ENCODE measurements at regions not wholly inside any gene's neighbourhood (a gene's known extent, or its start where the extent isn't known, plus 50 kb on each side); places are given as distances from the start of the nearest gene placed in this dataset.

- Histone ChIP-seq H3K4me1 (ENCODE audit: control insufficient read depth, insufficient read depth, low read length) (peaks cover 13% of the 10 kb centered on the region), H3K9me3 (ENCODE audit: control insufficient read depth, insufficient read depth, low read length) (no peaks in the 10 kb centered on the region), H3K27me3 (ENCODE audit: control insufficient read depth, insufficient read depth, low read length) (no peaks in the 10 kb centered on the region), H3K27ac (ENCODE audit: low read depth, low read length) (no peak overlapping the region), H3K36me3 (ENCODE audit: control insufficient read depth, insufficient read depth, low read length) (no peaks in the 10 kb centered on the region), H3K9ac (ENCODE audit: low read depth, low read length) (no peak overlapping the region), H3K4me3 (ENCODE audit: low read depth, low read length) (no peak overlapping the region)
Measured at GRCh38 chr18:76569644-76570419, 74.8 kb upstream of the ZNF516 start.

GRCh38 chr18:76568731-76569130, 73.7 kb upstream of the ZNF516 start:
- no peak overlapping the region for H3K9ac ChIP-seq (ENCODE audit: low read depth, low read length)
- peaks cover 17% of the 10 kb centered on the region for H3K4me1 ChIP-seq (ENCODE audit: control insufficient read depth, insufficient read depth, low read length)
- H3K36me3 ChIP-seq (ENCODE audit: control insufficient read depth, insufficient read depth, low read length) = no peaks in the 10 kb centered on the region
- no peaks in the 10 kb centered on the region for H3K27me3 ChIP-seq (ENCODE audit: control insufficient read depth, insufficient read depth, low read length)
- H3K9me3 ChIP-seq (ENCODE audit: control insufficient read depth, insufficient read depth, low read length) = no peaks in the 10 kb centered on the region
- no peak overlapping the region for H3K27ac ChIP-seq (ENCODE audit: low read depth, low read length)
- no peak overlapping the region for H3K4me3 ChIP-seq (ENCODE audit: low read depth, low read length)

- Histone ChIP-seq H3K9ac (ENCODE audit: low read depth, low read length) (no peak overlapping the region), H3K4me3 (ENCODE audit: low read depth, low read length) (no peak overlapping the region), H3K4me1 (ENCODE audit: control insufficient read depth, insufficient read depth, low read length) (peaks cover 17% of the 10 kb centered on the region), H3K9me3 (ENCODE audit: control insufficient read depth, insufficient read depth, low read length) (no peaks in the 10 kb centered on the region), H3K27ac (ENCODE audit: low read depth, low read length) (no peak overlapping the region), H3K27me3 (ENCODE audit: control insufficient read depth, insufficient read depth, low read length) (no peaks in the 10 kb centered on the region), H3K36me3 (ENCODE audit: control insufficient read depth, insufficient read depth, low read length) (no peaks in the 10 kb centered on the region)
Measured at GRCh38 chr18:76567835-76568445, 72.9 kb upstream of the ZNF516 start.

- no peak overlapping the region for H3K4me3 ChIP-seq (ENCODE audit: low read depth, low read length)
- no peaks in the 10 kb centered on the region for H3K36me3 ChIP-seq (ENCODE audit: control insufficient read depth, insufficient read depth, low read length)
- H3K9ac ChIP-seq (ENCODE audit: low read depth, low read length) = no peak overlapping the region
- no peaks in the 10 kb centered on the region for H3K27me3 ChIP-seq (ENCODE audit: control insufficient read depth, insufficient read depth, low read length)
- peaks cover 17% of the 10 kb centered on the region for H3K4me1 ChIP-seq (ENCODE audit: control insufficient read depth, insufficient read depth, low read length)
- no peaks in the 10 kb centered on the region for H3K9me3 ChIP-seq (ENCODE audit: control insufficient read depth, insufficient read depth, low read length)
- H3K27ac ChIP-seq (ENCODE audit: low read depth, low read length) = no peak overlapping the region
Measured at GRCh38 chr18:76566987-76567386, 71.9 kb upstream of the ZNF516 start.

- peaks cover 15% of the 10 kb centered on the region for H3K4me1 ChIP-seq (ENCODE audit: control insufficient read depth, insufficient read depth, low read length)
- H3K27ac ChIP-seq (ENCODE audit: low read depth, low read length) = peak overlapping the region; percentile 39
- H3K4me3 ChIP-seq (ENCODE audit: low read depth, low read length) = peak overlapping the region; percentile 50; the same call in 1 of the 2 replicates
- H3K36me3 ChIP-seq (ENCODE audit: control insufficient read depth, insufficient read depth, low read length) = no peaks in the 10 kb centered on the region
- H3K9me3 ChIP-seq (ENCODE audit: control insufficient read depth, insufficient read depth, low read length) = no peaks in the 10 kb centered on the region
- H3K9ac ChIP-seq (ENCODE audit: low read depth, low read length) = no peak overlapping the region
- H3K27me3 ChIP-seq (ENCODE audit: control insufficient read depth, insufficient read depth, low read length) = no peaks in the 10 kb centered on the region
Measured at GRCh38 chr18:76565238-76566173, 70.5 kb upstream of the ZNF516 start.

GRCh38 chr18:76564655-76565237, 69.7 kb upstream of the ZNF516 start:
- peak overlapping the region; percentile 50; the same call in 1 of the 2 replicates for H3K4me3 ChIP-seq (ENCODE audit: low read depth, low read length)
- H3K27ac ChIP-seq (ENCODE audit: low read depth, low read length) = peak overlapping the region; percentile 39

GRCh38 chr18:76564117-76564516, 69.1 kb upstream of the ZNF516 start:
- H3K4me3 ChIP-seq (ENCODE audit: low read depth, low read length) = no peak overlapping the region
- no peaks in the 10 kb centered on the region for H3K9me3 ChIP-seq (ENCODE audit: control insufficient read depth, insufficient read depth, low read length)
- no peaks in the 10 kb centered on the region for H3K36me3 ChIP-seq (ENCODE audit: control insufficient read depth, insufficient read depth, low read length)
- no peak overlapping the region for H3K27ac ChIP-seq (ENCODE audit: low read depth, low read length)
- H3K9ac ChIP-seq (ENCODE audit: low read depth, low read length) = no peak overlapping the region
- peaks cover 15% of the 10 kb centered on the region for H3K4me1 ChIP-seq (ENCODE audit: control insufficient read depth, insufficient read depth, low read length)
- H3K27me3 ChIP-seq (ENCODE audit: control insufficient read depth, insufficient read depth, low read length) = no peaks in the 10 kb centered on the region

More at GRCh38 chr18:76564655-76565237, 69.7 kb upstream of the ZNF516 start:
- peaks cover 15% of the 10 kb centered on the region for H3K4me1 ChIP-seq (ENCODE audit: control insufficient read depth, insufficient read depth, low read length)
- no peaks in the 10 kb centered on the region for H3K36me3 ChIP-seq (ENCODE audit: control insufficient read depth, insufficient read depth, low read length)
- no peak overlapping the region for H3K9ac ChIP-seq (ENCODE audit: low read depth, low read length)
- no peaks in the 10 kb centered on the region for H3K9me3 ChIP-seq (ENCODE audit: control insufficient read depth, insufficient read depth, low read length)
- no peaks in the 10 kb centered on the region for H3K27me3 ChIP-seq (ENCODE audit: control insufficient read depth, insufficient read depth, low read length)

- Histone ChIP-seq H3K27ac (ENCODE audit: low read depth, low read length) (no peak overlapping the region), H3K4me3 (ENCODE audit: low read depth, low read length) (no peak overlapping the region), H3K4me1 (ENCODE audit: control insufficient read depth, insufficient read depth, low read length) (peaks cover 15% of the 10 kb centered on the region), H3K27me3 (ENCODE audit: control insufficient read depth, insufficient read depth, low read length) (no peaks in the 10 kb centered on the region), H3K36me3 (ENCODE audit: control insufficient read depth, insufficient read depth, low read length) (no peaks in the 10 kb centered on the region), H3K9ac (ENCODE audit: low read depth, low read length) (no peak overlapping the region), H3K9me3 (ENCODE audit: control insufficient read depth, insufficient read depth, low read length) (no peaks in the 10 kb centered on the region)
Measured at GRCh38 chr18:76562286-76563122, 67.5 kb upstream of the ZNF516 start.

GRCh38 chr18:76558881-76559667, 64.0 kb upstream of the ZNF516 start:
- Histone ChIP-seq H3K4me1 (ENCODE audit: control insufficient read depth, insufficient read depth, low read length) (no peaks in the 10 kb centered on the region), H3K27ac (ENCODE audit: low read depth, low read length) (no peak overlapping the region), H3K27me3 (ENCODE audit: control insufficient read depth, insufficient read depth, low read length) (no peaks in the 10 kb centered on the region), H3K9ac (ENCODE audit: low read depth, low read length) (no peak overlapping the region), H3K4me3 (ENCODE audit: low read depth, low read length) (no peak overlapping the region), H3K36me3 (ENCODE audit: control insufficient read depth, insufficient read depth, low read length) (no peaks in the 10 kb centered on the region), H3K9me3 (ENCODE audit: control insufficient read depth, insufficient read depth, low read length) (no peaks in the 10 kb centered on the region)

All from HUES48 (cell line).